Stimulated activated CD4-positive, alpha-beta T cell treated with anti-CD3 and anti-CD28 coated beads, TNF-alpha, amount 100 ng/mL, for 24 hours (primary cell): ENCODE measurements at regions not wholly inside any gene's neighbourhood (a gene's known extent, or its start where the extent isn't known, plus 50 kb on each side); places are given as distances from the start of the nearest gene placed in this dataset.

Source experiments
- DNase-seq, 3 experiments: peaks; one replicate each; pipeline ENCODE4 v3.0.0-alpha.2; 2020; ENCODE audit warnings: low read depth in 3 of 3

- DNase-seq: no peak
Observed at GRCh38 chr1:84759756-84760155, 69.5 kb upstream of the SSX2IP start.

- peak in 1 of 3 experiments; percentile 26 for DNase-seq
Observed at GRCh38 chr1:84758968-84759491, 68.8 kb upstream of the SSX2IP start.

- no peak for DNase-seq
Observed at GRCh38 chr1:84758476-84758875, 68.2 kb upstream of the SSX2IP start.

GRCh38 chr1:84757301-84757700, 67.0 kb upstream of the SSX2IP start:
- no peak for DNase-seq

GRCh38 chr1:84756455-84757082, 66.3 kb upstream of the SSX2IP start:
- no peak for DNase-seq

GRCh38 chr1:84756001-84756400, 65.7 kb upstream of the SSX2IP start:
- no peak for DNase-seq

- no peak for DNase-seq
Observed at GRCh38 chr1:84755216-84755615, 65.0 kb upstream of the SSX2IP start.

GRCh38 chr1:84754386-84754703, 64.1 kb upstream of the SSX2IP start:
- DNase-seq: no peak

- DNase-seq: peak; percentile 52 to 64 (median 58)
Observed at GRCh38 chr1:84753516-84754385, 63.5 kb upstream of the SSX2IP start.

GRCh38 chr1:84750110-84750730, 60.0 kb upstream of the SSX2IP start:
- DNase-seq: no peak

- DNase-seq: no peak
Observed at GRCh38 chr1:84749427-84749826, 59.2 kb upstream of the SSX2IP start.

GRCh38 chr1:84748364-84748763, 58.1 kb upstream of the SSX2IP start:
- DNase-seq: no peak

- no peak for DNase-seq
Observed at GRCh38 chr1:84745857-84746256, 55.6 kb upstream of the SSX2IP start.

GRCh38 chr1:84743896-84744295, 53.6 kb upstream of the SSX2IP start:
- DNase-seq: no peak

- DNase-seq: no peak
Observed at GRCh38 chr1:84742653-84743052, 52.4 kb upstream of the SSX2IP start.

- no peak for DNase-seq
Observed at GRCh38 chr1:84740050-84740714, 49.9 kb upstream of the SSX2IP start.
